T-helper 1 cell treated with Interleukin-12 subunit alpha and Interleukin-12 subunit beta and Interleukin-4 antibody, amounts not matched to agents 30 μg/mL and 1 μg/mL, for 36 hours (primary cell): ENCODE measurements at regions not wholly inside any gene's neighbourhood (a gene's known extent, or its start where the extent isn't known, plus 50 kb on each side); places are given as distances from the start of the nearest gene placed in this dataset.

ENCODE experiments used
- H3K27ac Mint-ChIP-seq: one replicate; pipeline ENCODE4 v1.8.0; 2021; ENCODE audit warnings: mild to moderate bottlenecking, mixed read lengths
- H3K27me3 Mint-ChIP-seq: one replicate; pipeline ENCODE4 v1.8.0; 2021; ENCODE audit warnings: low read depth, mixed read lengths
- H3K36me3 Mint-ChIP-seq: one replicate; pipeline ENCODE4 v1.8.0; 2021; ENCODE audit warnings: low read depth, mixed read lengths
- H3K4me1 Mint-ChIP-seq: one replicate; pipeline ENCODE4 v1.8.0; 2021; ENCODE audit warnings: low read depth, mixed read lengths
- H3K4me3 Mint-ChIP-seq: one replicate; pipeline ENCODE4 v1.8.0; 2021; ENCODE audit warnings: mild to moderate bottlenecking, moderate library complexity, mixed read lengths
- H3K9me3 Mint-ChIP-seq: one replicate; pipeline ENCODE4 v1.8.0; 2021; ENCODE audit warnings: mixed read lengths

- Mint-ChIP-seq H3K4me3 (no peak overlapping the region), H3K9me3 (no peaks in the 10 kb centered on the region), H3K36me3 (no peaks in the 10 kb centered on the region), H3K27me3 (peaks cover 7% of the 10 kb centered on the region), H3K27ac (no peak overlapping the region), H3K4me1 (no peaks in the 10 kb centered on the region)
These were observed 174.3 kb downstream of the TSHZ3 start for GRCh38 chr19:31174948-31175347.

GRCh38 chr19:31173991-31174390 lies 175.2 kb downstream of the TSHZ3 start:
- Mint-ChIP-seq H3K4me1 (no peaks in the 10 kb centered on the region), H3K4me3 (no peak overlapping the region), H3K36me3 (no peaks in the 10 kb centered on the region), H3K27me3 (peaks cover 10% of the 10 kb centered on the region), H3K27ac (no peak overlapping the region), H3K9me3 (no peaks in the 10 kb centered on the region)

- Mint-ChIP-seq H3K4me1 (no peaks in the 10 kb centered on the region), H3K27me3 (peaks cover 26% of the 10 kb centered on the region), H3K36me3 (no peaks in the 10 kb centered on the region), H3K9me3 (no peaks in the 10 kb centered on the region), H3K27ac (no peak overlapping the region), H3K4me3 (no peak overlapping the region)
These were observed 177.3 kb downstream of the TSHZ3 start for GRCh38 chr19:31171936-31172335.

GRCh38 chr19:31170046-31170445 lies 179.2 kb downstream of the TSHZ3 start:
- Mint-ChIP-seq H3K4me3 (no peak overlapping the region), H3K9me3 (no peaks in the 10 kb centered on the region), H3K36me3 (no peaks in the 10 kb centered on the region), H3K27ac (no peak overlapping the region), H3K27me3 (peaks cover 43% of the 10 kb centered on the region), H3K4me1 (no peaks in the 10 kb centered on the region)

- Mint-ChIP-seq H3K9me3 (no peaks in the 10 kb centered on the region), H3K36me3 (no peaks in the 10 kb centered on the region), H3K27me3 (peaks cover 57% of the 10 kb centered on the region), H3K4me1 (no peaks in the 10 kb centered on the region), H3K4me3 (no peak overlapping the region), H3K27ac (no peak overlapping the region)
These were observed 181.1 kb downstream of the TSHZ3 start for GRCh38 chr19:31168106-31168625.

- peaks cover 55% of the 10 kb centered on the region for H3K27me3 Mint-ChIP-seq
- H3K36me3 Mint-ChIP-seq: no peaks in the 10 kb centered on the region
- H3K9me3 Mint-ChIP-seq: no peaks in the 10 kb centered on the region
- H3K27ac Mint-ChIP-seq: no peak overlapping the region
- H3K4me1 Mint-ChIP-seq: no peaks in the 10 kb centered on the region
- H3K4me3 Mint-ChIP-seq: no peak overlapping the region
These were observed 181.5 kb downstream of the TSHZ3 start for GRCh38 chr19:31167690-31168089.

GRCh38 chr19:31166206-31166605 lies 183.0 kb downstream of the TSHZ3 start:
- Mint-ChIP-seq H3K36me3 (no peaks in the 10 kb centered on the region), H3K27me3 (peaks cover 56% of the 10 kb centered on the region), H3K27ac (no peak overlapping the region), H3K9me3 (no peaks in the 10 kb centered on the region), H3K4me3 (no peak overlapping the region), H3K4me1 (no peaks in the 10 kb centered on the region)

GRCh38 chr19:31164791-31165251 lies 184.4 kb downstream of the TSHZ3 start:
- H3K36me3 Mint-ChIP-seq: no peaks in the 10 kb centered on the region
- no peak overlapping the region for H3K4me3 Mint-ChIP-seq
- peaks cover 56% of the 10 kb centered on the region for H3K27me3 Mint-ChIP-seq
- no peak overlapping the region for H3K27ac Mint-ChIP-seq
- H3K4me1 Mint-ChIP-seq: no peaks in the 10 kb centered on the region
- H3K9me3 Mint-ChIP-seq: no peaks in the 10 kb centered on the region

GRCh38 chr19:31160336-31160926 lies 188.8 kb downstream of the TSHZ3 start:
- no peaks in the 10 kb centered on the region for H3K36me3 Mint-ChIP-seq
- H3K27me3 Mint-ChIP-seq: peaks cover 24% of the 10 kb centered on the region
- H3K27ac Mint-ChIP-seq: no peak overlapping the region
- H3K4me1 Mint-ChIP-seq: no peaks in the 10 kb centered on the region
- no peaks in the 10 kb centered on the region for H3K9me3 Mint-ChIP-seq
- H3K4me3 Mint-ChIP-seq: no peak overlapping the region

GRCh38 chr19:31154021-31154420 lies 195.2 kb downstream of the TSHZ3 start:
- Mint-ChIP-seq H3K4me3 (no peak overlapping the region), H3K36me3 (no peaks in the 10 kb centered on the region), H3K27me3 (no peaks in the 10 kb centered on the region), H3K27ac (no peak overlapping the region), H3K4me1 (no peaks in the 10 kb centered on the region), H3K9me3 (no peaks in the 10 kb centered on the region)

GRCh38 chr19:31152906-31153305 lies 196.3 kb downstream of the TSHZ3 start:
- H3K9me3 Mint-ChIP-seq: no peaks in the 10 kb centered on the region
- no peaks in the 10 kb centered on the region for H3K27me3 Mint-ChIP-seq
- H3K36me3 Mint-ChIP-seq: no peaks in the 10 kb centered on the region
- no peak overlapping the region for H3K27ac Mint-ChIP-seq
- H3K4me3 Mint-ChIP-seq: no peak overlapping the region
- H3K4me1 Mint-ChIP-seq: no peaks in the 10 kb centered on the region

GRCh38 chr19:31149441-31149941 lies 199.7 kb downstream of the TSHZ3 start:
- Mint-ChIP-seq H3K36me3 (no peaks in the 10 kb centered on the region), H3K4me1 (no peaks in the 10 kb centered on the region), H3K4me3 (no peak overlapping the region), H3K9me3 (no peaks in the 10 kb centered on the region), H3K27ac (no peak overlapping the region), H3K27me3 (no peaks in the 10 kb centered on the region)

- Mint-ChIP-seq H3K4me1 (no peaks in the 10 kb centered on the region), H3K4me3 (no peak overlapping the region), H3K27ac (no peak overlapping the region), H3K36me3 (no peaks in the 10 kb centered on the region), H3K9me3 (no peaks in the 10 kb centered on the region), H3K27me3 (no peaks in the 10 kb centered on the region)
These were observed 200.6 kb downstream of the TSHZ3 start for GRCh38 chr19:31148671-31149070.

- Mint-ChIP-seq H3K27ac (no peak overlapping the region), H3K9me3 (no peaks in the 10 kb centered on the region), H3K27me3 (no peaks in the 10 kb centered on the region), H3K36me3 (no peaks in the 10 kb centered on the region), H3K4me1 (no peaks in the 10 kb centered on the region), H3K4me3 (no peak overlapping the region)
These were observed 202.0 kb downstream of the TSHZ3 start for GRCh38 chr19:31147234-31147633.

- Mint-ChIP-seq H3K27ac (no peak overlapping the region), H3K9me3 (no peaks in the 10 kb centered on the region), H3K4me1 (no peaks in the 10 kb centered on the region), H3K36me3 (no peaks in the 10 kb centered on the region), H3K4me3 (no peak overlapping the region), H3K27me3 (no peaks in the 10 kb centered on the region)
These were observed 202.6 kb downstream of the TSHZ3 start for GRCh38 chr19:31146546-31147183.
